DOHH2 (cell line): ENCODE measurements at regions not wholly inside any gene's neighbourhood (a gene's known extent, or its start where the extent isn't known, plus 50 kb on each side); places are given as distances from the start of the nearest gene placed in this dataset.

Experiments
- H3F3A ChIP-seq: fragments of 200-600 bp; sonication (generic), shearing (Covaris generic); 2 replicates; pipeline ENCODE4 v1.6.0; 2016; ENCODE audit warnings: antibody characterized with exemption, mild to moderate bottlenecking; ENCODE audit not compliant: control insufficient read depth, insufficient read depth
- H3K27ac ChIP-seq: fragments of 200-600 bp; sonication (generic); 2 replicates; pipeline ENCODE4 v1.5.1; 2014; ENCODE audit warnings: low read depth, mild to moderate bottlenecking, low read length, moderate library complexity
- H3K27me3 ChIP-seq: fragments of 200-600 bp; sonication (generic); 2 replicates; pipeline ENCODE4 v1.6.1; 2014; ENCODE audit warnings: mild to moderate bottlenecking, low read length, mixed read lengths; ENCODE audit not compliant: control insufficient read depth
- H3K36me3 ChIP-seq: fragments of 200-600 bp; sonication (generic); 2 replicates; pipeline ENCODE4 v1.6.1; 2014; ENCODE audit warnings: mild to moderate bottlenecking, low read length, moderate library complexity, mixed read lengths; ENCODE audit not compliant: control insufficient read depth
- H3K4me1 ChIP-seq: fragments of 200-600 bp; sonication (generic); 2 replicates; pipeline ENCODE4 v1.6.1; 2014; ENCODE audit warnings: mild to moderate bottlenecking, low read length, mixed read lengths; ENCODE audit not compliant: control insufficient read depth
- H3K4me2 ChIP-seq: fragments of 200-600 bp; sonication (generic); 2 replicates; pipeline ENCODE4 v1.6.0; 2014; ENCODE audit warnings: mild to moderate bottlenecking, low read length, moderate library complexity
- H3K4me3 ChIP-seq: fragments of 200-600 bp; sonication (generic); 2 replicates; pipeline ENCODE4 v1.5.1; 2014; ENCODE audit warnings: mild to moderate bottlenecking, low read length, mixed read lengths
- H3K79me2 ChIP-seq: fragments of 200-600 bp; sonication (generic); 2 replicates; pipeline ENCODE4 v1.6.1; 2014; ENCODE audit warnings: mild to moderate bottlenecking, low read length, mixed read lengths; ENCODE audit not compliant: control insufficient read depth
- H3K9me2 ChIP-seq: fragments of 200-600 bp; sonication (generic); replicated peaks from 2 replicates; pipeline ENCODE4 v1.6.1; 2014; ENCODE audit warnings: mild to moderate bottlenecking, low read length, mixed read lengths; ENCODE audit not compliant: control insufficient read depth
- H3K9me3 ChIP-seq: fragments of 200-600 bp; sonication (generic); 2 replicates; pipeline ENCODE4 v1.6.1; 2014; ENCODE audit warnings: antibody characterized with exemption, low read length, mixed read lengths; ENCODE audit not compliant: control insufficient read depth, insufficient read depth
- H4K20me1 ChIP-seq: fragments of 200-600 bp; sonication (generic); 2 replicates; pipeline ENCODE4 v1.6.0; 2014; ENCODE audit warnings: low read depth, mild to moderate bottlenecking, antibody characterized with exemption, low read length, moderate library complexity; ENCODE audit not compliant: control insufficient read depth, insufficient read depth
- EZH2phosphoT487 ChIP-seq: fragments of 200-600 bp; sonication (generic); IDR thresholded peaks from 2 replicates; pipeline ENCODE4 v1.6.1; 2017; ENCODE audit warnings: borderline replicate concordance, mild to moderate bottlenecking, antibody characterized with exemption, low read length, moderate library complexity, mixed read lengths
- TF ChIP-seq, protein P1 (sequence below): fragments of 200-600 bp; sonication (generic); IDR thresholded peaks from one replicate; pipeline ENCODE4 v1.5.1; 2014; ENCODE audit warnings: antibody characterized with exemption, mild to moderate bottlenecking, low read depth, low read length; ENCODE audit not compliant: poor library complexity, severe bottlenecking

DNA sequence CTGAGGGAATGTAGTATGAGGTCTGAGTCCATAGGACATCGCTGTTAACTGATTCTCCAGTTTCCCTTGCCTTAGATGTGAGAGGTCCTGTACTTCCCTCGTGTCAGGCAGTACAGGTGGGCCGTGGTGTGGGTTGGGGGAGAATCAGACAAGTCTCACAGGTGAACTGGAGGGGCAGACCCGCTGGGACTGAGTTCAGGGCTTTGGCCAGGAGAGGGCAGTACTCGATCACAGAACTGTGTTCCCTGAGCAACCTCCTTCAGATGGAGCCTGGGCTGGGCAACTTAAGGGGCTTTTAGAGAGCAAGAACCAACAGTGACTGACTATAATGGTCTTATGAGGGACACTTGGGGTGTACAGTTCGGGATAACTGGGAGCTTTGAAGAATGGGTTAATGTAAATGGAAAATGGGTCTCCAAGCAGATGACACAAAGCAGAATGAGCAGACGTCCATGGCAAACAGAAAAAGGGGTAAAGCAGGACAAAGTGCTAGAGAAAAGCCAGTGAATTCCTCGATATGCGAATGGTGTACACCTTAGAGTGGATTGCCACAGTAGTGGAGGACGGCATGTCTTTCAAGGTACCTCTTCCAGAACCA, 83.6 kb downstream of the CCNG2 start:
- Histone ChIP-seq H3K9me2 (no peaks in the 10 kb centered on the region), H3F3A (no peaks in the 10 kb centered on the region), H3K36me3 (no peaks in the 10 kb centered on the region), H3K27ac (no peak overlapping the region), H3K4me1 (no peaks in the 10 kb centered on the region), H3K4me3 (no peak overlapping the region), H3K79me2 (no peaks in the 10 kb centered on the region), H3K27me3 (peaks cover 18% of the 10 kb centered on the region; the same call in 1 of the 2 replicates), H3K4me2 (no peak overlapping the region), H4K20me1 (no peaks in the 10 kb centered on the region), H3K9me3 (no peaks in the 10 kb centered on the region)
- no peak for TF ChIP-seq EZH2phosphoT487
- TF ChIP-seq, protein P1, sequence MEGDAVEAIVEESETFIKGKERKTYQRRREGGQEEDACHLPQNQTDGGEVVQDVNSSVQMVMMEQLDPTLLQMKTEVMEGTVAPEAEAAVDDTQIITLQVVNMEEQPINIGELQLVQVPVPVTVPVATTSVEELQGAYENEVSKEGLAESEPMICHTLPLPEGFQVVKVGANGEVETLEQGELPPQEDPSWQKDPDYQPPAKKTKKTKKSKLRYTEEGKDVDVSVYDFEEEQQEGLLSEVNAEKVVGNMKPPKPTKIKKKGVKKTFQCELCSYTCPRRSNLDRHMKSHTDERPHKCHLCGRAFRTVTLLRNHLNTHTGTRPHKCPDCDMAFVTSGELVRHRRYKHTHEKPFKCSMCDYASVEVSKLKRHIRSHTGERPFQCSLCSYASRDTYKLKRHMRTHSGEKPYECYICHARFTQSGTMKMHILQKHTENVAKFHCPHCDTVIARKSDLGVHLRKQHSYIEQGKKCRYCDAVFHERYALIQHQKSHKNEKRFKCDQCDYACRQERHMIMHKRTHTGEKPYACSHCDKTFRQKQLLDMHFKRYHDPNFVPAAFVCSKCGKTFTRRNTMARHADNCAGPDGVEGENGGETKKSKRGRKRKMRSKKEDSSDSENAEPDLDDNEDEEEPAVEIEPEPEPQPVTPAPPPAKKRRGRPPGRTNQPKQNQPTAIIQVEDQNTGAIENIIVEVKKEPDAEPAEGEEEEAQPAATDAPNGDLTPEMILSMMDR = peak; percentile 93

DNA sequence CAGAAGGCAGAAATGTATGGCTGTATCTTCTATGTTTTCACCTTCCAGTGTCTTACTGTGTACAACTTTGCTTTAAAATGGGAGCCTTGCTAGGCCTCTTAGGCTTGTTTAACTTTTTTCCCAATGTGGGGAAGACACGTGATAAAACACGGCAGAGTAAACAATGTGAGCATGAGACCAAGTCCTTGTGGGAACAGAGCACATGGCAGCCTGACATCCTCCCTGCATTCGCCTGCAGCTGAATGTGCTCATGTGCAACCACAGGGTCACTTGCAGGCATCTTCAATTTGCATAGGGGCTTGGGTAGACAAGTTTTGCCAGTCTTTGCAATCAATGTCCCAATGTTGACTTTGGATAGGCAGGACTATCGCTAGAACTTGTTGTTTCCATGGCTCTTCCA, 91.8 kb downstream of the CCNG2 start:
- Histone ChIP-seq H3K4me3 (no peak overlapping the region), H3F3A (no peaks in the 10 kb centered on the region), H3K9me2 (no peaks in the 10 kb centered on the region), H3K27ac (no peak overlapping the region), H3K4me1 (no peaks in the 10 kb centered on the region), H3K9me3 (no peaks in the 10 kb centered on the region), H4K20me1 (no peaks in the 10 kb centered on the region), H3K27me3 (no peaks in the 10 kb centered on the region; the same call in 1 of the 2 replicates), H3K79me2 (no peaks in the 10 kb centered on the region), H3K4me2 (no peak overlapping the region), H3K36me3 (no peaks in the 10 kb centered on the region)
- TF ChIP-seq, protein P1 = no peak
- TF ChIP-seq EZH2phosphoT487 = no peak

DNA sequence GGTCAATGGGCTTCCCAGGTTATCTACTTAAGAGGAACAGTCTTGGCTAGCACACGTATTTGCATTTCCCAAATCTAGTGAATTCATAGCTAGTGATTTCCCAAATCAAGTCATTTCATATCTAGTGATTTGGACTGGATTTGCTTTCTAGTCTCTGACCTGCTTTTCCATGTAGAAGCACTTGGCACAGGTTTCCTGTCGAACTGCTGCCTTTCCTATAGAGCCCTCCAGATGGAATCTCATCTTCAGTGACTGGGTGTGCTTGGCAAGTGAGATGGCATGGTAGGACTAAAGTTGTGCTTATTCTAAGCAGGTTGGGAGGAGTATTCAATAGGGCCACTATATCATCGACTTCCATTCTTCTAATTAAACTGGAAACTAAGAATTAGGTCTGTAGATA, 94.7 kb downstream of the CCNG2 start:
- H3K9me2 ChIP-seq = no peaks in the 10 kb centered on the region
- TF ChIP-seq, protein P1 = no peak
- no peak for TF ChIP-seq EZH2phosphoT487
- no peak overlapping the region for H3K4me2 ChIP-seq
- no peak overlapping the region for H3K27ac ChIP-seq
- no peaks in the 10 kb centered on the region; the same call in 1 of the 2 replicates for H3K27me3 ChIP-seq
- H4K20me1 ChIP-seq = no peaks in the 10 kb centered on the region
- H3K4me3 ChIP-seq = no peak overlapping the region
- no peaks in the 10 kb centered on the region for H3K9me3 ChIP-seq
- no peaks in the 10 kb centered on the region for H3K4me1 ChIP-seq
- no peaks in the 10 kb centered on the region for H3F3A ChIP-seq
- H3K79me2 ChIP-seq = no peaks in the 10 kb centered on the region
- no peaks in the 10 kb centered on the region for H3K36me3 ChIP-seq
